Karpas-422 (cell line): ENCODE measurements at regions not wholly inside any gene's neighbourhood (a gene's known extent, or its start where the extent isn't known, plus 50 kb on each side); places are given as distances from the start of the nearest gene placed in this dataset.
"Not testable (repeated sequence)": the region's sequence is repeated elsewhere in the genome, so short reads cannot be mapped to it uniquely, and the experiment has no call there.

ENCODE experiments used
- DNase-seq: peaks from one replicate; pipeline ENCODE4 v3.0.0-alpha.2; 2015
- H2AFZ ChIP-seq: fragments of 200-600 bp; sonication (generic); 2 replicates; pipeline ENCODE4 v1.6.1; 2014; ENCODE audit warnings: antibody characterized with exemption, low read length, mixed read lengths
- H3K27ac ChIP-seq: fragments of 200-600 bp; sonication (generic); 2 replicates; pipeline ENCODE4 v1.5.1; 2014; ENCODE audit warnings: mild to moderate bottlenecking, low read length, moderate library complexity
- H3K27me3 ChIP-seq: fragments of 200-600 bp; sonication (generic); 2 replicates; pipeline ENCODE4 v1.6.1; 2014; ENCODE audit warnings: low read length, mixed read lengths
- H3K36me3 ChIP-seq: fragments of 200-600 bp; sonication (generic); 2 replicates; pipeline ENCODE4 v1.6.1; 2014; ENCODE audit warnings: low read length, mixed read lengths; ENCODE audit not compliant: insufficient read depth
- H3K4me1 ChIP-seq: fragments of 200-600 bp; sonication (generic); 2 replicates; pipeline ENCODE4 v1.6.1; 2014; ENCODE audit warnings: mild to moderate bottlenecking, low read length, mixed read lengths
- H3K4me2 ChIP-seq: fragments of 200-600 bp; sonication (generic); 2 replicates; pipeline ENCODE4 v1.6.1; 2014; ENCODE audit warnings: low read length, low read depth, mild to moderate bottlenecking; ENCODE audit not compliant: poor library complexity, severe bottlenecking
- H3K4me3 ChIP-seq: fragments of 200-600 bp; sonication (generic); 2 replicates; pipeline ENCODE4 v1.5.1; 2014; ENCODE audit warnings: mild to moderate bottlenecking, antibody characterized with exemption, low read length, mixed read lengths
- H3K79me2 ChIP-seq: fragments of 200-600 bp; sonication (generic); 2 replicates; pipeline ENCODE4 v1.6.1; 2014; ENCODE audit warnings: mild to moderate bottlenecking, low read length, mixed read lengths
- H3K9ac ChIP-seq: fragments of 200-600 bp; sonication (generic); 2 replicates; pipeline ENCODE4 v1.6.0; 2014; ENCODE audit warnings: low read length
- H3K9me2 ChIP-seq: fragments of 200-600 bp; sonication (generic), shearing (Covaris generic); replicated peaks from 2 replicates; pipeline ENCODE4 v1.6.0; 2014; ENCODE audit warnings: mild to moderate bottlenecking, low read length, moderate library complexity; ENCODE audit not compliant: insufficient read depth
- H3K9me3 ChIP-seq: fragments of 300-700, 200-600 bp; sonication (generic); 2 replicates; pipeline ENCODE4 v1.6.1; 2014; ENCODE audit warnings: low read length, mixed read lengths
- H4K20me1 ChIP-seq: fragments of 200-600 bp; sonication (generic); 2 replicates; pipeline ENCODE4 v1.6.1; 2014; ENCODE audit warnings: mild to moderate bottlenecking, antibody characterized with exemption, low read length, low read depth; ENCODE audit not compliant: insufficient read depth

DNA sequence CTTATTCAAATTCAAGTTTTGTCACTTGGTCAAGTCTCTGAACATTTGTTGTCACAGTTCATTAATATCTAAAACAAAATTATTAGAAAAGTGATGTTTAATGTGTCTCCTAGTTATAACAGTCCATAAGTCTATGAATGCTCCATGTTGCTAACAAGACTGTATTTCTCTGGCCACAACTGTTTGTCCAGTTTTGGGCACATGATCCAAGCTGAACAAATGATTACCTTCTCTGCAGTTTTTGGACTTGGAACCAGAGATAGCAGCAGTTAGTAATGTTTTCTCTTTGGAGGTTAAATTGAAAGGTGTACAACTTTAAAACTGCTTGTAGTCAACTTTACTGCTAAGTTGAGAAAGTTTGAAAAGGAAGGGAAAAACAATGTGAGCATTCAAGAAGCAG is 84.7 kb upstream of the NOX4 start:
- H2AFZ ChIP-seq, H3K9ac ChIP-seq: not testable (repeated sequence)

DNA sequence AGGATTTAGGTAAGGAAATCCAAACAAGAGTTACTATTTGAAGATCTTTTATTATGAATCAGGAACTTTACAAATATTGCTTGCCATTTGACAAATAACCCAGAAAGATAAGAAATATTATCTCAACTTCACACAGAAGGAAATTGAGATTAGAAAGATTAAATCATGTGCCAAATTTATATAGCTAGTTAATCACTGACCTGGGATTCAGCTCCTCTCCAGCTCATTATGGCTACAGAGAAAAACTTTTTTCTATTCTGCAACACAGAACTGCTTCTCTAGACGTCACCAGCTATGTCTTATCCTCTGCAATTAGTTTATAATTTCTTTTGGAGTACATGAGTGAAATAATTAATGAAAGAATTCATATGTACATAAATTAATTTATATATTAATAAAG is 86.3 kb upstream of the NOX4 start:
- not testable (repeated sequence) for H3K4me3 ChIP-seq, H3K9me2 ChIP-seq, H2AFZ ChIP-seq, H4K20me1 ChIP-seq, H3K79me2 ChIP-seq, H3K9me3 ChIP-seq, H3K36me3 ChIP-seq, H3K9ac ChIP-seq, H3K27ac ChIP-seq, H3K4me1 ChIP-seq, H3K27me3 ChIP-seq, H3K4me2 ChIP-seq, DNase-seq

More for the DNA sequence above, 84.7 kb upstream of the NOX4 start:
- H3K36me3 ChIP-seq, H3K27ac ChIP-seq, H3K4me3 ChIP-seq, H3K9me3 ChIP-seq, DNase-seq, H3K79me2 ChIP-seq, H4K20me1 ChIP-seq, H3K9me2 ChIP-seq, H3K4me2 ChIP-seq, H3K27me3 ChIP-seq, H3K4me1 ChIP-seq: not testable (repeated sequence)

DNA sequence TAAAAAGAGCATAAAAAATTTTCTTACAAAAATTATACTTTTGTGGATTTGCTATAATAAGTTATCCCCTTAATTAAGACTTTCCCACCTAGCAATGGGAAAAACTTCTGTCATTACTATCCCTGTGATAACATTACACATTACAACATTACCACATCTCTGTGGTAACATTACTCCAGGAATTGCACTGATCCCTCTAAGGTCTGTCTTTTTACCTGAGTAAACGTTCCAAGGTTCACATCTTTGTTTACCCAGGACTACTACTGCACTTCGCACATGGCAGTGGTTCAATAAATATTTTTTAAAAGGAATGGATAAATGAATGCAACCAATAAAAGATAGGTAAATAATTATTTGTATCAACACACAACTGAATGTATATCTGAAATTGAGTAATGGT is 92.4 kb upstream of the NOX4 start:
- Histone ChIP-seq H3K36me3 (no peaks in the 10 kb centered on the region), H3K4me1 (no peaks in the 10 kb centered on the region), H3K4me2 (no peak overlapping the region), H4K20me1 (no peaks in the 10 kb centered on the region), H3K4me3 (no peak overlapping the region), H2AFZ (no peak overlapping the region), H3K27me3 (0 out of 2 replicates have a peak, but pooled peaks cover 2% of the 10 kb centered on the region), H3K9ac (no peak overlapping the region), H3K9me3 (no peaks in the 10 kb centered on the region), H3K9me2 (no peaks in the 10 kb centered on the region; the same call in 1 of the 2 replicates), H3K27ac (no peak overlapping the region), H3K79me2 (no peaks in the 10 kb centered on the region)
- DNase-seq = no peak

DNA sequence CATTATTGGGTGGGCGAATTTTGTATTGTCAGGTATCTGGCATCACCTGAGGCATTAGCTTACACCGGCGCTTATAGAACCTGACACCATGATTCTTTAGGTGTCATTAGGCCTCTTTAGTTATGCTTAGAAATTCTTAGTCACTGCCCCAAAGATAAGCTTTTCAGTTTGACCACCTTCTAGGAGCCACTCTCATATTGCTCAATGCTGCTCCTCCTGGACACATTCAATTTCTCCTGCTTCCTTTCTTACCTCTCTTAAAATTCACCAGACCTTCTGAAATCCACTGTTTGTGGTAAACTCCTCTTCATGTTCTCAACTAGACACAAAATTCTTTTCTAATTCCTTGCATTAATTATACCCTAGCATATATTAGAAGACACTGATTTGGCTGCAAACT is 93.9 kb upstream of the NOX4 start:
- not testable (repeated sequence) for H3K4me2 ChIP-seq, H3K4me3 ChIP-seq, H3K27ac ChIP-seq, H3K79me2 ChIP-seq, H4K20me1 ChIP-seq, H3K36me3 ChIP-seq, H3K9me2 ChIP-seq, H3K27me3 ChIP-seq, DNase-seq, H3K9ac ChIP-seq, H2AFZ ChIP-seq, H3K4me1 ChIP-seq, H3K9me3 ChIP-seq

GRCh38 chr11:89585471-89585870 is 94.3 kb upstream of the NOX4 start:
- not testable (repeated sequence) for H3K36me3 ChIP-seq, H4K20me1 ChIP-seq, H3K27me3 ChIP-seq, H3K4me3 ChIP-seq, H3K4me2 ChIP-seq, H3K27ac ChIP-seq, H3K4me1 ChIP-seq, H3K9me2 ChIP-seq, H2AFZ ChIP-seq, H3K9ac ChIP-seq, DNase-seq, H3K9me3 ChIP-seq, H3K79me2 ChIP-seq

GRCh38 chr11:89589413-89589812 is 98.2 kb upstream of the NOX4 start:
- H3K9me2 ChIP-seq, H4K20me1 ChIP-seq, H2AFZ ChIP-seq, H3K27me3 ChIP-seq, H3K4me2 ChIP-seq, H3K9me3 ChIP-seq, H3K79me2 ChIP-seq, H3K27ac ChIP-seq, H3K4me1 ChIP-seq, H3K4me3 ChIP-seq, H3K36me3 ChIP-seq, DNase-seq, H3K9ac ChIP-seq: not testable (repeated sequence)

- H3K9me2 ChIP-seq, H3K79me2 ChIP-seq, H3K27ac ChIP-seq, H2AFZ ChIP-seq, H3K36me3 ChIP-seq, H3K27me3 ChIP-seq, H4K20me1 ChIP-seq, DNase-seq, H3K9ac ChIP-seq, H3K9me3 ChIP-seq, H3K4me3 ChIP-seq, H3K4me2 ChIP-seq, H3K4me1 ChIP-seq: not testable (repeated sequence)
Observed at GRCh38 chr11:89590008-89590632, 98.9 kb upstream of the NOX4 start.

GRCh38 chr11:89601263-89601662 is 108.8 kb upstream of the TRIM77 start:
- not testable (repeated sequence) for H3K9ac ChIP-seq, H3K36me3 ChIP-seq, H2AFZ ChIP-seq, H3K4me3 ChIP-seq, H3K4me1 ChIP-seq, H3K9me2 ChIP-seq, DNase-seq, H3K27me3 ChIP-seq, H3K4me2 ChIP-seq, H3K27ac ChIP-seq, H3K79me2 ChIP-seq, H3K9me3 ChIP-seq, H4K20me1 ChIP-seq

DNA sequence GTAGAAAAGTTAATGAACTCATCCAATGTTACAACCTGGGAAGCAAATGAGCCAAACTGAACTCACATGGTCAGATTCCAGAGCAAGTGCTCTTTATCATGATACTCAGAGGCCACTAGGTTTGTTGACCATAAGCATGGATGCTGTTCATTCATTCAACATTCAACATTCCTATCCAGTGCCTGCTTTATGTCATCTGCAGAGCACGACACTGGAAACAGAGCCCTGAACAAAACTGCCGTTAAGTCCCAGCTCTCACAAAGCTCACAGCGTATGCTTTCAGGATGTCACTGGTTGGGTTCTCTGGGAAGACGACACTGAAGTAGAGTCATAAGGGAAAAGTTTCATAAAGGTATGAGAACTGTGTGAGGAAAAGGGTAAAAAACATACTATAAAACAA is 105.8 kb upstream of the TRIM77 start:
- Histone ChIP-seq H3K4me3 (no peak overlapping the region), H3K9me2 (no peaks in the 10 kb centered on the region), H3K79me2 (no peaks in the 10 kb centered on the region), H3K36me3 (no peaks in the 10 kb centered on the region), H3K4me1 (no peaks in the 10 kb centered on the region), H2AFZ (no peak overlapping the region), H3K4me2 (no peak overlapping the region), H4K20me1 (no peaks in the 10 kb centered on the region), H3K9ac (no peak overlapping the region), H3K27ac (no peak overlapping the region), H3K9me3 (no peaks in the 10 kb centered on the region), H3K27me3 (no peaks in the 10 kb centered on the region)
- no peak for DNase-seq
